ENCODE measurements at regions not wholly inside any gene's neighbourhood (a gene's known extent, or its start where the extent isn't known, plus 50 kb on each side); places are given as distances from the start of the nearest gene placed in this dataset.

GRCh38 chr21:26739189-26739588 lies 106.0 kb downstream of the ADAMTS1 start:
- DNase-seq (ENCODE audit: low read depth, low spot score): no peak

DNA sequence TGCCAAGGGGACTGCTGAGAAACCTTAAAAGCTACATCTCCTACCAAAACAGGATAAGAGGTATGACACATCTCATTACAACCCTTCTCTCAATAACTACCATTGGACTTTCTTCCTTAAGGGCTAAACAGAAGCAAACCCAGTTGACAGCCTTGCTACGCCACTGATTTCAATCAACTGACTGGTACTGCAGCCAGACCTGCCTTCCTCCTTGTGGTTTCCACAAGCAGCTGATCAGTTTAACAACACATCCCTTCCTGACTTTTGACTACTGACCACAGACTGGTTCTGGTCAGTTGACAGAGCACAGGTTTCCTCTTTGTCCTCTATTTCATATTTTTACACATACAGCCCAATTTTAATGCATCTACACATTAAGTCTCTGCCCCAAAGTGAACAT lies 108.8 kb downstream of the ADAMTS1 start:
- no peak for DNase-seq (ENCODE audit: low read depth, low spot score)

GRCh38 chr21:26732432-26733221 lies 112.6 kb downstream of the ADAMTS1 start:
- DNase-seq (ENCODE audit: low read depth, low spot score): peak; percentile 5

GRCh38 chr21:26719750-26720149 lies 125.5 kb downstream of the ADAMTS1 start:
- DNase-seq (ENCODE audit: low read depth, low spot score): no peak

- DNase-seq (ENCODE audit: low read depth, low spot score): no peak
Measured at GRCh38 chr21:26717146-26717739, 128.0 kb downstream of the ADAMTS1 start.

GRCh38 chr21:26715878-26716506 lies 129.2 kb downstream of the ADAMTS1 start:
- DNase-seq (ENCODE audit: low read depth, low spot score): peak; percentile 5

DNA sequence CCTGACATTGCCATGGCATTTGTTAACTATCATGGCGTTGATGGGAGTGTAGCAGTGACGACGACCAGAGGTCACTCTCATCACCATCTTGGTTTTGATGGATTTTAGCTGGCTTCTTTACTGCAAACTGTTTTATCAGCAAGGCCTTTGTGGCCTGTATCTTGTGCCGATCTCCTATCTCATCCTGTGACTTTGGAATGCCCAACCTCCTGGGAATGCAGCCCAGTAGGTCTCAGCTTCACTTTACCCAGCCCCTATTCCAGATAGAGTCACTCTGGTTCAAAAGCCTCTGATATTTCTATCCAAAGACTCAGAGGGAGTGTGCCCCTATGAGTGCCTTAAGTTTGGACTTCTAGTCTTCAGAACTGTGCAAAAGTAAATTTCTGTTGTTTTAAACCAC lies 130.1 kb downstream of the ADAMTS1 start:
- DNase-seq (ENCODE audit: low read depth, low spot score): no peak

DNA sequence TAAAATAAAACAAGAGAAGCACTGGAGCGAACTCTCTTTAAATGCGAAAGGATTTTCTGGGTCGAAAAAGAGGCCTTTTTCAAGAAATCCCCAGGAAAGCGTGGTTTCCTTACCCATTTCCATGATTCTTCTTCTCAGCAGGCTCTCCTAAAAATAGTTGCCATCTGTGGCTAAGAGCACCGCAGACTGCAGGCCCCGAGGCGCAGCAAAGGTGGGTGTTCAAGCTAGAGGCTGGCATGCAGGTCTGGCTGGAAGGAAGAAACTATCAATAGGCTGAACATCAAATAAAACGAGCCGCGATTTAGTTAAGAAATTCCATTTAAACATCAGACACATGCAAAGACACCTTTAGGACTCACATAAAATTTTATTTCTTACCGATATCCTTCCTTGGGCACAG lies 135.1 kb downstream of the ADAMTS1 start:
- no peak for DNase-seq (ENCODE audit: low read depth, low spot score)

DNA sequence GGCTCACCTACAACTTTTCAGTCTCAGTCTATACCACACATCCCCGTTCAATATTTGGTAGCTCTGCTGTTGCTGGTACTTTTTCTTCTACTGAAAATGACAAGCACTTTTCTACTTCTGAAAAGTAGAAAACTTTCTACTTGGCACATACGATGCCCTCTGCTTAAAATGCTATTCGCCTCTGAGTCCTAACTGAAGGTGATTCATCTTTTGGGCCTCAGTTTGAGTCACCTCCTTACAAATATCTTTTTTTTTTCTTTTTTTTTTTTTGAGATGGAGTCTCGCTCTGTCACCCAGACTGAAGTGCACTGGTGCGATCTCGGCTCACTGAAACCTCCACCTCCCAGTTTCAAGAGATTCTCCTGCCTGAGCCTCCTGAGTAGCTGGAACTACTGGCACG lies 136.0 kb upstream of the CYYR1 start:
- no peak for DNase-seq (ENCODE audit: low read depth, low spot score)

GRCh38 chr21:26708223-26708800 lies 135.2 kb upstream of the CYYR1 start:
- DNase-seq (ENCODE audit: low read depth, low spot score): no peak

DNA sequence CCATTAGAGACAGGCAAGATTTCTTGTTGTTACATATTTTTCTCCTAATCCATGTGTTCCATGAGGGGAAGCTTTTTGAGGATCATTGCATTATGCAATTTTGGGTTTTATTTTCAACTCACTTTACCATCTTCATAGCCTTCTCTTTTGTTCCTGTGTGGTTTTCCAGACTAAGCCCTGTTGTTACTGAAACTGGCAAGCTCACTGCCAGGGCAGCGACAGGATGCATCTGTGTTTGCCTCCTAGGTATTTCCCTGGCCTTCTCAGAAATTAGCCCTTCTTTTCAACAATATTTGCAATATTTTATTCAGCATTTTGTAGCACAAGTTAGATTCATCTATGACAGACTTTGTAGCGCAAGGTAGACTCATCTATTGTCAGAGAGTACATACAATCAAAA lies 134.2 kb upstream of the CYYR1 start:
- no peak for DNase-seq (ENCODE audit: low read depth, low spot score)

DNA sequence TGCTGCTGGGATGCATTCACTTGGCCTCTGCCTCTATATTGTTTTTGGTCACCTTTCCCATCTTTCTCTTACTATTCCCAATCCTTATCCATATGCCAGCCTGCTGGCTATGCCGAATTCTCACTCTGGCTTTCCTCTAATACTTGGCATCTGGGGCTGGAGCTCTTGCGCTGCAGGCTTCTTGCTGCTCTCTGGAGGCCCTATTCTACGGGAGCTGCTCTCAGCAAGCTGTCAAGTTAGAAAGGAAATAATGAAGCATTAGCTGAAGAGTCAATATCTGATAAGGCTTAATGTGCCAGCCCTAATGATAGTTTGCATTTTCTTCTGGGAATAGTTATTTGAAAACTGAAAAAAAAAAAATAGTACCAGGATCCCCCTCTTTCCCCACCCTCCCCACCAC lies 125.3 kb upstream of the CYYR1 start:
- no peak for DNase-seq (ENCODE audit: low read depth, low spot score)

- no peak for DNase-seq (ENCODE audit: low read depth, low spot score)
Measured at GRCh38 chr21:26691416-26691815, 118.3 kb upstream of the CYYR1 start.

DNA sequence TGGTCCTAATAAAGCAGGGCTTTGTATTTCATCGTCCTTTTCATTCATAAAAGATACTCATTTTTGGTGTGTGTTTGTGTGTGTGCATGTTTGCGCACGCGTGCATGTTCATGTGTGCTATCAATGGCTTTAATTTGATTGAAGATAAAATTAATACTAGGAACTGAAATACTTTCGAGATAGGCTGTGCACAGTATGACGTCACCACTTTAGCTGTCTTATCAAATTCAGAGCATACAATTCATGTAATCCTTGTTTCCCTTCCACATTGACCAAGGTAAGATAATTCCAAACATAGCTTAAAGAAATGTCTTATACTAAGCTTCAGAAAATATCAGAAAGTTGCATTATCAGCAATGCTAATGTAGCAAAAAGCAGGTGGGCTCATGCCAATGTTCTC lies 113.6 kb upstream of the CYYR1 start:
- no peak for DNase-seq (ENCODE audit: low read depth, low spot score)

GRCh38 chr21:26686278-26686677 lies 113.2 kb upstream of the CYYR1 start:
- no peak for DNase-seq (ENCODE audit: low read depth, low spot score)

DNA sequence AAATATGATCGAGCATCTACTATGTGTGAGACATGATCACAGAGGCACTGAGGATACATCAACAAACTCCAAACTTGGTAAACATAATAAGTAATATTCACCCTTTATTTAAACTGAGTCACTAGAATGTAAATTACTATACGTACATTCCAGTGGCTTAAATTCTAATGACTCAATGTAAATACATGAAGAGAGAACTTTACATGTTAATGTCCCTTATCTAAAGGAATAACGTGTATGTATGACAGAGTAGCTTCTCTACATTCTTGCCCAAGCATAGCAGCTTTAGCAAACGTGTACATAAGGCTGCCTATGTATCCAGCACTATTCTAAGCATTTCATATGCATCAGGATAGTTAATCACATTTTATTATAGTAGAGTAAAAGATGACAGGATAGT lies 111.8 kb upstream of the CYYR1 start:
- no peak for DNase-seq (ENCODE audit: low read depth, low spot score)

- DNase-seq (ENCODE audit: low read depth, low spot score): no peak
Measured at GRCh38 chr21:26683996-26684395, 110.9 kb upstream of the CYYR1 start.

DNA sequence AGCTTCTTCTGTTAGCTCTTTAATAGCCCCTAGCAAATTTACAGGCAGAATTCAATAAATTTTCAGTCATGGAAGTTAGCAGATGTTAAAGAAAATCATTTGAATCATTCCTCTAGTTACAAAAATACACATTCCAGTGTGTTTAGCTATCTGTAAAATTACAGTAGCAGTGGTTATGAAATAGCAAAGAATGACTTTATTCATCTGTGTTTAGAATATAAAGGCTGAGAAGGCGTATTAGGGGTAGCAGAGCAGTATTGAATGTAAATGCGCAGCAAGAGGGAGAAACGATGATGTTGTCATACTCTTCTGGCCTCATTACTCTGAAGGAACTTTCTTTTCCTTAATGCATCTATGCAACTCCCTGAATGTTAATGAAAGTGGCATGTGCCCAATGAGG lies 106.2 kb upstream of the CYYR1 start:
- DNase-seq (ENCODE audit: low read depth, low spot score): no peak

- DNase-seq (ENCODE audit: low read depth, low spot score): no peak
Measured at GRCh38 chr21:26674323-26674722, 101.2 kb upstream of the CYYR1 start.

GRCh38 chr21:26669215-26669764 lies 96.2 kb upstream of the CYYR1 start:
- DNase-seq (ENCODE audit: low read depth, low spot score): no peak

- no peak for DNase-seq (ENCODE audit: low read depth, low spot score)
Measured at GRCh38 chr21:26659757-26660156, 86.7 kb upstream of the CYYR1 start.

- no peak for DNase-seq (ENCODE audit: low read depth, low spot score)
Measured at GRCh38 chr21:26659182-26659581, 86.1 kb upstream of the CYYR1 start.

All from pulmonary artery endothelial cell (primary cell).